Muscle of arm (tissue), 1 donor: ENCODE measurements at regions not wholly inside any gene's neighbourhood (a gene's known extent, or its start where the extent isn't known, plus 50 kb on each side); places are given as distances from the start of the nearest gene placed in this dataset.

Experiments used
- DNase-seq: peaks from one replicate; pipeline ENCODE4 v3.0.0-alpha.2; 2013

DNA sequence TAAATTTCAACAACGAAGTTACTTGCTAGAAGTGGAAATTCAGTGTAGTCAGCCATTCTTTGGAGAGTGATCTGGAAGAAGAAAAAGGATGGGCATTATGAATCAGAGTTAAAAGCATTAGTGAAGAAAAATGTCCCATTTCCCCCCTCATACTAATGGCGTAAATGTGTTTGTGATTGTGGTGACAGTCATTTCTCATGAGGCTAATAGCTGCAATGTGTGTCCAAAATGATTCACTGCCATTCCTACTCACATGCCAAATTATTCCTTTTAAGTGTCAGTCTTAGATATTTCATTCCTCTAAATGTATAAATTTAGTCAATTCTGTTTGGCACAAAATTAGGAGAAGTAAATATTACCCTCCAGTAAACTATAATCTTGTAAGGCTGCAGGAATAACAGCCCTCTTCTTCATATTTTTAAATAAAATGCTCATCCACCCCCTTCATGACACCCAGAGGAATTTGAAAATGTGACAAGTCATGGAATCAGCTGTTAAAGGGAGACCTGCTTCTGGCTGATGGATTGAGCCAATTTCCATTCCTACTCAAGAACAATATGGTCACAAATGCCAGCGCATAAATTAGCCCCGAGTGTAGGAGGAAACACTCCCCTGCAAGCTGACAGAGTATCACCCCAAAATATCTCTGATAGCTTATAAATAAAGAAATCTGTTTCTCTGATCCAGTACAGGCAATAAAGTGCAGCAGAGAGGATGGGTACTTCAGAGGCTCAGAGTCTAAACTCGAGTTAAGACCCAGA, 912.3 kb upstream of the SEL1L start:
- no peak for DNase-seq

- DNase-seq: no peak
Measured at GRCh38 chr14:82447586-82447985, 913.9 kb upstream of the SEL1L start.

DNA sequence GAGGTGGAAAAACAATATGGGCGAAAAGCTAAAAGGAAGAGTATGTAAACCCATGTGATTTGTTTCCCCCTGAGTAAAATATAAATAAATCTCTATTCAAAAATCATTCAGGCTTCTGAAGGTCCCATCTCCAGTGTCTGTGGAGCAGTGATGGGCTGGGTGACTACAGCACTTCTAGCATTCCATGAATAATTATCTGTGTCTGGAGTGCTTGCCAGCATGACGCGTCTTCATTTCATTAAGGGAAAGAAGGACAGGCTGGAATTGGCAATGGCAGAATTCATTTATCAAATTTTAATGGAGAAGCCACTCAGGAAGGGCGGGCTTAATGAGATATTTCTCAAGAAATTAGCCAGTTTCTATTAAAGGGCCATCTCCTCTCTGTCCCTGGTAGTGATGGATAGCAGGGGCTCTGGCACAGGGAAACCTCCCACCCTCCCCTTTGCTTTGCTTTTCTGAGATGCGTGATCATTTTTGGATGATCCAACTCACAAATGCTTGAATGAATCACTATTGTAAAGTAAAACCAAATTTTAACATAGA, 916.3 kb upstream of the SEL1L start:
- DNase-seq: no peak

GRCh38 chr14:82451675-82452074, 918.0 kb upstream of the SEL1L start:
- no peak for DNase-seq

- DNase-seq: no peak
Measured at GRCh38 chr14:82482345-82482744, 948.7 kb upstream of the SEL1L start.

GRCh38 chr14:82488473-82488872, 954.8 kb upstream of the SEL1L start:
- DNase-seq: no peak

- DNase-seq: no peak
Measured at GRCh38 chr14:82490397-82490796, 956.7 kb upstream of the SEL1L start.

- no peak for DNase-seq
Measured at GRCh38 chr14:82492157-82492556, 958.5 kb upstream of the SEL1L start.

DNA sequence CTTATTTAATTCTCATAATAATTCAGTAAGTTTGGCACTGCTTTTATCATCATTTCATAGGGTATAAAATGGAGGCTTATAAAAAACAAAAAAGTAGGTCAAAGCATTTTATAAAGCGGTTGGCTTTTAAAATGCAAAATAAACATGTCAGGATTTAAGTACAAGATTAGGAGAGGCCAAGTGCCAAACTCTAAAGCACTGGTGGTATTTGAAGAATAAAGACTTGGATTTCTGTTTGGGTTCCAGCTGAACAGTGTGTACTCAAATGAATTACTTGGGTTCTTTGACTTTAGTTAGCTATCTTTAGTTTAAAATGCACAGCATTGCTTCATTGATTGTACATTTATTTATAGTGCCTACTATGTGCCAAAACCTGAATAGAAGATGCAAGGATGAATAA, 966.6 kb upstream of the SEL1L start:
- no peak for DNase-seq

DNA sequence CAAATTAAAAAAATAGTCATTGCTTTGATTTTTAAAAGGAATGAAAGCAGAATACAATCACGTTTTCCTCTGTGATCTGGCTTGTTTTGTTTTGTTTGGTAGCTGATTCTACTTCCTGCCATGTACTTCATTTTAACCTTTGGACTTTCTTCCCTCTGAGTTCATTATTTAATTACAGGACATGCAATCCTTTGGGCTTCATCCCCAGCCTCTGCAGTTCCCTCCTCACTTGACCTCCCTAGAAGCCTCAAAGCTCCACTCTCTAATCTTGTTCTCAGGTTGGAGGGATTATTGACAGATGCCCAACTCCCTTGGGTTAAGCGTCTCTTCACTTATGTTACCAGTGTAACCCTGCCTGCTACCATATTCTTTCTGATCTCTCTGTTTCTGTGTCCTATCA, 967.9 kb upstream of the SEL1L start:
- DNase-seq: no peak

GRCh38 chr14:82502043-82502442, 968.4 kb upstream of the SEL1L start:
- no peak for DNase-seq

- DNase-seq: no peak
Measured at GRCh38 chr14:82504894-82505293, 971.2 kb upstream of the SEL1L start.

DNA sequence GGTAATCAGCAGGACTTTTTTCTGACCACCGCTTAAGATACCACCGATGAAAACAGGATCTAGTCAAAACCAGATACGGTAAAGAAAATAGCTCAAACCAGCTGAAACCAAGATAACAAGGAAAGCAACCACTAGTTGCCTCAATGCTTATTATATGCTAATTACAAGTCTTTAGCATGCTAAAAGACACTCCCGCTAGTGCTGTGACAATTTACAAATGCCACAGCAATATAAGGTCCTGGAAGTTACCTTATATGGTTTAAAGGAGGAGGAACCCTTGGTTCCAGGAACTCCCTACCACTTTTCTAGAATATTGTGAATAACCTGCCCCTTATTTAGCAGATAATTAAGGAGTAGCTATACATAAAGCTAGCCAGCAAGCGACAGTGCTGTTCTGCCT, 976.4 kb upstream of the SEL1L start:
- DNase-seq: no peak

- DNase-seq: no peak
Measured at GRCh38 chr14:82511399-82511798, 977.7 kb upstream of the SEL1L start.

DNA sequence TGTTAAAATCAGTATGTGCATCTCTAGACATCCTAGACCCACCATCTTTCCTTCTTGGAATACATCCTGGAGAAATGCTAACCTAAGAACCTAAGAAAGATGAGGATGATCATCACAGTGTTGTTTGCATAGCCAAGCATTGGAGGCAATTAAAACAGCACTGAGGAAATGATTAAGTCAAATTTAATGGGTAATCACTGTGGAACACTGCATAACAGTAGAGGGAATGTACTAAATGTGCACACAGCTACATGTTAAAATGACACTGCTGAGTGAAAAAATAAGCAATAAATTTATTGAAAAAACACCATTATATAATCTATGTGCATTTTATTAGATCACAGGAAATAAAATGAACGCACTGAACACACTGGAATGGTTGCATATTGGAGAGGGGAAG, 987.1 kb upstream of the SEL1L start:
- DNase-seq: no peak

DNA sequence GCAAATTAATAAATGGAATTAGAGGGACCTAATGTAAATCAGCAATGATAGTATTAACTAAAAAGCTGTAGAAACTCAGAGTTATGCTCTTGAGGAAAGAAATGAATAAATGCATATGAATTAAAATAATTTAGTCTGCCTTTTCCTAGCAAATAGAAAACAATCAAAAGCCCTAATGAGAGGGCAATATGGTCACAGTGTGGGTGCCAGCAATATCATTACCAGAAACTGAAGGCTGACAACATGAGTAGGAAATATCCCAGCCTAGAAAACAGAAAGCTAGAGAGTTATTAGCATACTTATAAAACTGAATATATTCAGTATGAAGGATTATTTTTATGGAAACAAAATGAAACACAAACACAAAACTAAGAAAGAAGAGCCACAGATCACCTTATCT, 987.5 kb upstream of the SEL1L start:
- DNase-seq: no peak

DNA sequence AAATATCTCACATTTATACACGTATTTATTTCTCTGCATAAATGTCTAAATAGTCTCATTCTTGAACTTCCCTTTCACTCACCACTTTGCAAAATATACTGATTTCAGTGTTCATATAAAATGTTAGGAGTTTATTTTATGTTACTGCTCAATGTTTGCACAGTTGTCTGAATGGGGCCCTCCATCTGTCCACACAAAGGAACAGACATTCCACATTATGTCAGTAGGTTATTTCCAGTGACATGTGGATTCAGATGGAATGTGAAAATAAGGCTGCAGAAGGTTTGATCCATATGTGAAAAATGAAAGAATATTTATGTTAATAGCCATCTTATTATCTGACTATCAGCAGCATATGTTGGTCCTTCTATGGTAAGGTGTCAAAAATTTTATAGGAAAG, 994.4 kb upstream of the SEL1L start:
- no peak for DNase-seq

GRCh38 chr14:82533351-82533750, 999.7 kb upstream of the SEL1L start:
- no peak for DNase-seq

GRCh38 chr14:82536566-82536965, 1002.9 kb upstream of the SEL1L start:
- no peak for DNase-seq

DNA sequence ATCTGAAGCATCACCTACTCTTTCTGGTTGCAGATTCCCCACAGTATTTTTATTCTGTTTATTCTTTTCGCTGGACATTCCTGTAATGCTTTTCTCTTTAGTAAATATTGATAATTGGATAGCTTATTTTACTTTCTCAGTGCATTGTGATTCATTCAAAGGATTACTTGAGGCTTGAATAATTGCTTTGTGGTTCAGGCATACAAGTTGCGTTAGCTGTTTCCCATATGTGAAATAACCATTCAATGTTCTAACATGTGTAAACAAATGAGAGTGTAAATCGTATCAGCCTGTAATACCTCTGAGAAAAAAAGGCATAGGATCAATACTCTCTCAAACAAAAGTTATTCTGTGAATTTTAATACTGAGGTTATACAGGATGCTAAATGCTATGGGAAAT, 1004.2 kb upstream of the SEL1L start:
- no peak for DNase-seq

- no peak for DNase-seq
Measured at GRCh38 chr14:82546401-82546800, 1012.7 kb upstream of the SEL1L start.

DNA sequence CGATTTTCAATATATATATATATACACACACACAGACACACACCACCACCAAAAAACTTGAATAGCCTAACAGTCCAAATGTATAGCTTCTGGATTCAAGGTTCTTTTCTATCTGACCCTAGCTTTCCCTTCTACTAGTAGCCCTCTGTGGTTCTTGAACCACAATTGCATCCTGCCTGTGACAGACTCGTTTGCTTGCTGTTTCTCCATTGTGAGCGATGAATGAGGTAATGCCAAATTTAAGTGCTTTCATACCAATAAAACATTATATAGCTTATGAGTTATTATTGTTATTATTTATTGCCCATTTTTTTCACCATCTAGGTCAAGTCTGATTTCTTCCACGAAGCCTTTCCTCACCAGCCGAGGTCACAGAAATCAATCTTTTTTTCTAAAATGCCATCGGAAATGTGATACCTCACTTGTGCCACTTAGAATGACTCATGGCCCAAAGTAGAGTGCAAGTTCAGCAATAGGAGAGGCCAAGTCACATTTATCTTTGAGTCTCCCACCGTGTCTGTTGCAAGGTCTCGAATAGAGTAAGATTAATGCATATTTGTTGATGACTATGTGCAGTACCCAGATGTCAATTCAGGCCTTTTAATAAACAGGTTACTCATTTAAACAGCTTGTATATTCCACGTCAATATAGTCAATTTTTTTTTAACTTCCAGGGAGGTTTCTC, 1015.8 kb upstream of the SEL1L start:
- DNase-seq: no peak

- DNase-seq: no peak
Measured at GRCh38 chr14:82562881-82563280, 1029.2 kb upstream of the SEL1L start.

DNA sequence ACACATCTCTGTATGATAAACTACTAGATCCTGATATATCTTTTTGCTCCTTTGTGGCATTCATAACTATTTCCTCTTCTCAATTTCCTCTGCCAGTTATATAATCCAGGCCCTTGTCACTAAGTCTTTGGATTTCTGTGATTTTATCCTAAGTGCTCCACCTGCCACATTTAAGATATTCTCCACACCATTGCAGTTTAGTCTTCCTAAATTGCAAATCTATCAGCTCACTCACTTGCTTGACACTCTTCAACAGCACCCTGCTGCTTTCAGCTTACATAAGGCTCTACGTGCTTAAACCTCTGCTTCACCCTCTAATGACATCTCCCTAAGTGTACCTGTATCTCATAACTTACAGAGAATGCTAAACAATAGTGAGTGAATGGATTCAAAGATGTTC, 1032.2 kb upstream of the SEL1L start:
- no peak for DNase-seq
